SKM-1 treated with dmso at 0.1 percent for 144 hours (cell line): ENCODE measurements at regions not wholly inside any gene's neighbourhood (a gene's known extent, or its start where the extent isn't known, plus 50 kb on each side); places are given as distances from the start of the nearest gene placed in this dataset.

Experiments used
- DNase-seq: peaks from one replicate; lab custom pipeline; 2025; ENCODE audit not compliant: unreplicated experiment; lab: John Stamatoyannopoulos, UW

- DNase-seq = no peak
Measured at GRCh38 chrX:104310657-104311254, 56.0 kb upstream of the ESX1 start.

- no peak for DNase-seq
Measured at GRCh38 chrX:104310090-104310489, 55.4 kb upstream of the ESX1 start.

- no peak for DNase-seq
Measured at GRCh38 chrX:104309169-104309568, 54.4 kb upstream of the ESX1 start.

GRCh38 chrX:104307341-104307740 is 52.6 kb upstream of the ESX1 start:
- DNase-seq = no peak

- no peak for DNase-seq
Measured at GRCh38 chrX:104306180-104306579, 51.4 kb upstream of the ESX1 start.
